ENCODE measurements at regions not wholly inside any gene's neighbourhood (a gene's known extent, or its start where the extent isn't known, plus 50 kb on each side); places are given as distances from the start of the nearest gene placed in this dataset.

DNA sequence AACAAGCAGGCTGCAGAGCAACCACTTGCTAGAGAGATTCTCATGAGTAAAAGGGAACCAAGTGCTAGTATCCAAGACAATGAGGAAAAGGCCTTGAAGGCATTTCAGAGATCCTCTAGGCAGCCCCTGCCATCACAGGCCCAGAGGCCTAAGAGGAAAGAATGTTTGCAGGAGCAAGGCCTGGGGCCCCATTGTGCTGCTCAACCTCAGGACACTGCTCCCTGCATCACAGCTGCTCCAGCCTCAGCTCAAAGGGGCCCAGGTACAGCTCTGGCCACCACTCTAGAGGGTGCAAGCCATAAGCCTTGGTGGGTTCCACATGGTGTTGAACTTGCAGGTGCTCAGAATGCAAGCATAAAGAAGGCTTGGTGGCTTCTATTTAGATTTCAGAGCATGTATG is 243.0 kb upstream of the RPL38 start:
- H3K79me2 ChIP-seq (ENCODE audit: low read length) = no peaks in the 10 kb centered on the region
- no peak overlapping the region for H3K27ac ChIP-seq (ENCODE audit: low read length)
- H3F3A ChIP-seq (ENCODE audit: insufficient read depth, low read length) = no peaks in the 10 kb centered on the region
- H3K4me3 ChIP-seq (ENCODE audit: low read length) = no peak overlapping the region
- no peaks in the 10 kb centered on the region for H4K20me1 ChIP-seq (ENCODE audit: insufficient read depth, low read length)
- DNase-seq = no peak
- no peak overlapping the region for H2AFZ ChIP-seq (ENCODE audit: low read length)
- H3K9me3 ChIP-seq (replicated peaks; ENCODE audit: insufficient read depth, low read length) = no peaks in the 10 kb centered on the region
- H3K27me3 ChIP-seq (replicated peaks; ENCODE audit: insufficient read depth, low read length) = peaks cover 68% of the 10 kb centered on the region
- no peak overlapping the region for H3K4me2 ChIP-seq (ENCODE audit: low read depth, low read length)
- no peaks in the 10 kb centered on the region for H3K36me3 ChIP-seq (replicated peaks; ENCODE audit: insufficient read depth, low read length)
- no peaks in the 10 kb centered on the region for H3K4me1 ChIP-seq (ENCODE audit: low read length)
- H3K9me2 ChIP-seq (replicated peaks; ENCODE audit: insufficient read depth, low read length) = no peaks in the 10 kb centered on the region
- H3K9ac ChIP-seq (ENCODE audit: low read length) = no peak overlapping the region
- TF ChIP-seq, protein P1, sequence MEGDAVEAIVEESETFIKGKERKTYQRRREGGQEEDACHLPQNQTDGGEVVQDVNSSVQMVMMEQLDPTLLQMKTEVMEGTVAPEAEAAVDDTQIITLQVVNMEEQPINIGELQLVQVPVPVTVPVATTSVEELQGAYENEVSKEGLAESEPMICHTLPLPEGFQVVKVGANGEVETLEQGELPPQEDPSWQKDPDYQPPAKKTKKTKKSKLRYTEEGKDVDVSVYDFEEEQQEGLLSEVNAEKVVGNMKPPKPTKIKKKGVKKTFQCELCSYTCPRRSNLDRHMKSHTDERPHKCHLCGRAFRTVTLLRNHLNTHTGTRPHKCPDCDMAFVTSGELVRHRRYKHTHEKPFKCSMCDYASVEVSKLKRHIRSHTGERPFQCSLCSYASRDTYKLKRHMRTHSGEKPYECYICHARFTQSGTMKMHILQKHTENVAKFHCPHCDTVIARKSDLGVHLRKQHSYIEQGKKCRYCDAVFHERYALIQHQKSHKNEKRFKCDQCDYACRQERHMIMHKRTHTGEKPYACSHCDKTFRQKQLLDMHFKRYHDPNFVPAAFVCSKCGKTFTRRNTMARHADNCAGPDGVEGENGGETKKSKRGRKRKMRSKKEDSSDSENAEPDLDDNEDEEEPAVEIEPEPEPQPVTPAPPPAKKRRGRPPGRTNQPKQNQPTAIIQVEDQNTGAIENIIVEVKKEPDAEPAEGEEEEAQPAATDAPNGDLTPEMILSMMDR (IDR thresholded peaks at IDR 0.05; ENCODE audit: low read length) = no peak
- no peak for TF ChIP-seq EZH2 (optimal IDR thresholded peaks at IDR 0.05; ENCODE audit: low read depth, low read length)
- TF ChIP-seq EZH2phosphoT487 (IDR thresholded peaks at IDR 0.05; ENCODE audit: low read length) = no peak

GRCh38 chr17:73962308-73962707 is 241.2 kb upstream of the RPL38 start:
- no peak overlapping the region for H3K27ac ChIP-seq (ENCODE audit: low read length)
- no peak overlapping the region for H3K4me2 ChIP-seq (ENCODE audit: low read depth, low read length)
- H4K20me1 ChIP-seq (ENCODE audit: insufficient read depth, low read length) = no peaks in the 10 kb centered on the region
- H3K27me3 ChIP-seq (replicated peaks; ENCODE audit: insufficient read depth, low read length) = peaks cover 60% of the 10 kb centered on the region
- no peaks in the 10 kb centered on the region for H3K9me2 ChIP-seq (replicated peaks; ENCODE audit: insufficient read depth, low read length)
- H3K79me2 ChIP-seq (ENCODE audit: low read length) = no peaks in the 10 kb centered on the region
- no peaks in the 10 kb centered on the region for H3K4me1 ChIP-seq (ENCODE audit: low read length)
- H2AFZ ChIP-seq (ENCODE audit: low read length) = no peak overlapping the region
- no peak overlapping the region for H3K9ac ChIP-seq (ENCODE audit: low read length)
- H3K36me3 ChIP-seq (replicated peaks; ENCODE audit: insufficient read depth, low read length) = no peaks in the 10 kb centered on the region
- no peaks in the 10 kb centered on the region for H3K9me3 ChIP-seq (replicated peaks; ENCODE audit: insufficient read depth, low read length)
- DNase-seq = no peak
- H3F3A ChIP-seq (ENCODE audit: insufficient read depth, low read length) = no peaks in the 10 kb centered on the region
- no peak for TF ChIP-seq EZH2 (optimal IDR thresholded peaks at IDR 0.05; ENCODE audit: low read depth, low read length)
- no peak overlapping the region for H3K4me3 ChIP-seq (ENCODE audit: low read length)

DNA sequence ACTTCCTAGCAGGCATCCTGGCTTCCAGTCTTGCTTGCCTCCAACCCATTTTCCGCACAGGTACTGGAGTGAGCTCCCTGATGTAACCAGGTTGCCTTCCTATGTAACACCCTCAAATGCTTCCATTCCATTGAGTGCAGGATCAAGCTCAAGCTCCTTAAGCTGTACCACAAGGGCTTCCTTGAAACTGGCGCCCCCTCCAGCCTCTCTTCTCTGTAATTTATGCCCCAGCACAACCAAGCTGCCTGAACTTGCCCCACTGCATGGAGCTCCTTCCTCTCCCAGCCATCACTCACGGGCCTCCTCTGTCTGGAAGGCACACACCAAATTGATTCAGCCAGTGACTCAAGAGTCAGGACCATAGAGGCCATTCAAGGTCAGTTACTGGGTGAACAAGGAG is 234.8 kb upstream of the RPL38 start:
- H3K4me1 ChIP-seq (ENCODE audit: low read length) = no peaks in the 10 kb centered on the region
- no peak overlapping the region for H3K4me2 ChIP-seq (ENCODE audit: low read depth, low read length)
- no peak overlapping the region for H3K4me3 ChIP-seq (ENCODE audit: low read length)
- no peaks in the 10 kb centered on the region for H3K36me3 ChIP-seq (replicated peaks; ENCODE audit: insufficient read depth, low read length)
- peaks cover 82% of the 10 kb centered on the region for H3K27me3 ChIP-seq (replicated peaks; ENCODE audit: insufficient read depth, low read length)
- no peak overlapping the region for H2AFZ ChIP-seq (ENCODE audit: low read length)
- no peak overlapping the region for H3K27ac ChIP-seq (ENCODE audit: low read length)
- no peaks in the 10 kb centered on the region for H3K79me2 ChIP-seq (ENCODE audit: low read length)
- H3F3A ChIP-seq (ENCODE audit: insufficient read depth, low read length) = no peaks in the 10 kb centered on the region
- H3K9me2 ChIP-seq (replicated peaks; ENCODE audit: insufficient read depth, low read length) = no peaks in the 10 kb centered on the region
- H4K20me1 ChIP-seq (ENCODE audit: insufficient read depth, low read length) = no peaks in the 10 kb centered on the region
- no peak for TF ChIP-seq EZH2phosphoT487 (IDR thresholded peaks at IDR 0.05; ENCODE audit: low read length)
- TF ChIP-seq, protein P1 (IDR thresholded peaks at IDR 0.05; ENCODE audit: low read length) = no peak
- no peak for DNase-seq
- no peaks in the 10 kb centered on the region for H3K9me3 ChIP-seq (replicated peaks; ENCODE audit: insufficient read depth, low read length)
- H3K9ac ChIP-seq (ENCODE audit: low read length) = no peak overlapping the region

DNA sequence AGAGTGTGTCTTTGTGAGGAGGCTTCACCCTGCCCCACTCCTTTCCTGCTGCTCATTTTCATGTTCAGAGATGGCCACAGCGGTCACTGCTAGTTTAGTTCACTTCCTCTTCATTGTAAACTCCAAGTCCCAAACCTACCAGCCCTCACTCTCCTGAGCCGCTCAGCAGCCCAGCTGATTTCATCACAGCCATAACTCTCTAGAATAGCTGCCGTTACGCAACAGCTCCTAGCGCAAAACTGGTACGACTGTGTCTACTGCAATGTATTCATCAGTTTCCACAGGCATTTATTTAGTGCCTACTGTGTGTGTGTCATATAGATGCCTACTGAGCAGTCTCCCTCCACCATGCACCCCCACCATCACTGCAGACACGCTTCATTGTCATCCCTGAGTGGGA is 233.5 kb upstream of the RPL38 start:
- no peak overlapping the region for H3K27ac ChIP-seq (ENCODE audit: low read length)
- no peaks in the 10 kb centered on the region for H3K36me3 ChIP-seq (replicated peaks; ENCODE audit: insufficient read depth, low read length)
- no peak for DNase-seq

More for the DNA sequence above, 233.5 kb upstream of the RPL38 start:
- Histone ChIP-seq H3K9me3 (replicated peaks; ENCODE audit: insufficient read depth, low read length) (no peaks in the 10 kb centered on the region), H3K4me2 (ENCODE audit: low read depth, low read length) (no peak overlapping the region), H3K9me2 (replicated peaks; ENCODE audit: insufficient read depth, low read length) (no peaks in the 10 kb centered on the region), H3K9ac (ENCODE audit: low read length) (no peak overlapping the region), H4K20me1 (ENCODE audit: insufficient read depth, low read length) (no peaks in the 10 kb centered on the region), H3F3A (ENCODE audit: insufficient read depth, low read length) (no peaks in the 10 kb centered on the region), H3K4me3 (ENCODE audit: low read length) (no peak overlapping the region), H3K4me1 (ENCODE audit: low read length) (no peaks in the 10 kb centered on the region), H3K79me2 (ENCODE audit: low read length) (no peaks in the 10 kb centered on the region), H2AFZ (ENCODE audit: low read length) (no peak overlapping the region), H3K27me3 (replicated peaks; ENCODE audit: insufficient read depth, low read length) (peaks cover 81% of the 10 kb centered on the region)
- TF ChIP-seq, protein P1 (IDR thresholded peaks at IDR 0.05; ENCODE audit: low read length) = no peak
- TF ChIP-seq EZH2 (optimal IDR thresholded peaks at IDR 0.05; ENCODE audit: low read depth, low read length) = no peak
- no peak for TF ChIP-seq EZH2phosphoT487 (IDR thresholded peaks at IDR 0.05; ENCODE audit: low read length)

All from MM.1S (cell line).